ENCODE measurements at regions not wholly inside any gene's neighbourhood (a gene's known extent, or its start where the extent isn't known, plus 50 kb on each side); places are given as distances from the start of the nearest gene placed in this dataset.

- Histone ChIP-seq H2AFZ (ENCODE audit: low read length) (no peak overlapping the region), H3K4me1 (ENCODE audit: insufficient read depth, low read length) (no peaks in the 10 kb centered on the region), H3K36me3 (replicated peaks in 1 of 2; ENCODE audit: control insufficient read depth in 1 of 2, insufficient read depth in 2 of 2, low read length in 2 of 2) (no peaks in the 10 kb centered on the region), H3K4me2 (ENCODE audit: low read depth, low read length) (no peak overlapping the region), H4K20me1 (ENCODE audit: insufficient read depth, low read length) (no peaks in the 10 kb centered on the region), H3K27me3 (ENCODE audit: control insufficient read depth in 1 of 2, insufficient read depth in 2 of 2, low read length in 2 of 2) (0 out of 5 replicates have a peak, but pooled peaks cover 0 to 3% of the 10 kb centered on the region in 2 experiments), H3K9me3 (ENCODE audit: low read length) (no peaks in the 10 kb centered on the region), H3K27ac (ENCODE audit: extremely low read length, insufficient read depth, low read length) (no peak overlapping the region), H3K9ac (ENCODE audit: insufficient read depth, low read depth, low read length) (no peak overlapping the region), H3K79me2 (ENCODE audit: insufficient read depth, low read length) (no peaks in the 10 kb centered on the region), H3K4me3 (replicated peaks in 1 of 3; ENCODE audit: insufficient read depth in 1 of 3, low read depth in 2 of 3, low read length in 3 of 3) (no peak overlapping the region)
- intact Hi-C loops (cut with micrococcal nuclease; ENCODE audit: unreplicated experiment) (no loop called here), in situ Hi-C loops (cut with HindIII; ENCODE audit: extremely low pct_ligation_motif_present, low pct_unique_long_range_greater_than_20kb) (no loop called here)
- no TSS peak for BruUV-seq (replicated peaks)
- DNase-seq (ENCODE audit: low spot score) = no peak
- no peak for FAIRE-seq
- CTCF ChIA-PET (ENCODE audit: low intra/inter-chr PET ratio, low total read pairs) = no interaction called here
- TF ChIP-seq GRHL1 (CRISPR knock-in tag; conservative IDR thresholded peaks at IDR 0.05) (no peak), EP300 (IDR thresholded peaks at IDR 0.05; ENCODE audit: low read depth in 2 of 2, low read length in 2 of 2) (no peak), EP300 (CRISPR knock-in tag; IDR thresholded peaks at IDR 0.05; ENCODE audit: borderline replicate concordance) (no peak), CBX1 (IDR thresholded peaks at IDR 0.05; ENCODE audit: low read depth) (no peak), CAMTA2 (CRISPR knock-in tag; IDR thresholded peaks at IDR 0.05; ENCODE audit: borderline replicate concordance) (no peak), ZNF468 (CRISPR knock-in tag; IDR thresholded peaks at IDR 0.05) (no peak), DBP (CRISPR knock-in tag; IDR thresholded peaks at IDR 0.05; ENCODE audit: not compliant biosample characterization) (no peak), HCFC1 (IDR thresholded peaks at IDR 0.05; ENCODE audit: low read depth, low read length) (no peak), PBX2 (CRISPR knock-in tag; IDR thresholded peaks at IDR 0.05) (no peak), NFE2 (CRISPR knock-in tag; IDR thresholded peaks at IDR 0.05) (no peak), RBM22 (optimal IDR thresholded peaks at IDR 0.05; ENCODE audit: low read length) (no peak)
- POLR2A ChIA-PET = no interaction called here
- ATAC-seq = no peak
- 2% methylated on average over 4 of the region's 4 CpGs for whole genome bisulfite sequencing (ENCODE audit: low lambda C conversion rate)
These were observed 156.4 kb upstream of the RASGRP1 start for GRCh38 chr15:38720893-38721567.
